CD4-positive, alpha-beta T cell (primary cell): ENCODE measurements at regions not wholly inside any gene's neighbourhood (a gene's known extent, or its start where the extent isn't known, plus 50 kb on each side); places are given as distances from the start of the nearest gene placed in this dataset.

Source experiments
- ATAC-seq: fragments of 200-7000 bp; cut with Tn5 transposase; one replicate; pipeline ENCODE4 v1.10.0; 2022; ENCODE audit warnings: mild to moderate bottlenecking; ENCODE audit not compliant: poor library complexity
- CTCF ChIA-PET: fragments of 350-600 bp; sonication (Branson Sonifier 250); formaldehyde crosslinking; loops from one replicate; lab custom pipeline; 2021; ENCODE audit warnings: antibody characterized with exemption, inconsistent platforms; lab: Charles Lee
- POLR2A ChIA-PET: fragments of 350-600 bp; sonication (Branson Sonifier 250); formaldehyde crosslinking; loops from one replicate; lab custom pipeline; 2021; ENCODE audit warnings: antibody characterized with exemption, inconsistent platforms; lab: Charles Lee
- DNase-seq, 14 experiments: peaks; one replicate each; pipeline ENCODE4 v3.0.0-alpha.2; 2013 to 2020; ENCODE audit warnings: mixed read lengths in 2 of 14
- H3K27ac ChIP-seq, 2 donors: one replicate each; pipeline versions ENCODE4 v1.5.1 to v1.7.0; 2013; ENCODE audit warnings: low read length in 2 of 2, low read depth in 1 of 2, mild to moderate bottlenecking in 1 of 2
- H3K27me3 ChIP-seq, 2 experiments: 1 replicate in 1 of 2; 2 replicates in 1 of 2; pipeline versions ENCODE4 v1.6.1 to v1.7.0; 2013; ENCODE audit warnings: low read length in 2 of 2, control low read depth in 1 of 2, mild to moderate bottlenecking in 1 of 2, moderate library complexity in 1 of 2; ENCODE audit not compliant: insufficient read depth in 2 of 2, control insufficient read depth in 1 of 2
- H3K36me3 ChIP-seq: one replicate; pipeline ENCODE4 v1.6.1; 2013; ENCODE audit warnings: low read length, control low read depth; ENCODE audit not compliant: insufficient read depth
- H3K4me1 ChIP-seq: one replicate; pipeline ENCODE4 v1.6.1; 2013; ENCODE audit warnings: low read length, control low read depth; ENCODE audit not compliant: insufficient read depth
- H3K4me3 ChIP-seq: one replicate; pipeline ENCODE4 v1.5.1; 2013; ENCODE audit warnings: mild to moderate bottlenecking, low read length, moderate library complexity
- H3K9me3 ChIP-seq, 2 experiments: 1 replicate in 1 of 2; 2 replicates in 1 of 2; pipeline versions ENCODE4 v1.6.1 to v1.7.0; 2013; ENCODE audit warnings: low read length in 2 of 2, mild to moderate bottlenecking in 2 of 2, control low read depth in 1 of 2, moderate library complexity in 1 of 2; ENCODE audit not compliant: control insufficient read depth in 1 of 2, insufficient read depth in 1 of 2
- H3K27ac Mint-ChIP-seq: one replicate; pipeline ENCODE4 v1.8.0; 2020; ENCODE audit warnings: mixed read lengths
- H3K27me3 Mint-ChIP-seq: one replicate; pipeline ENCODE4 v1.8.0; 2021; ENCODE audit warnings: mixed read lengths
- H3K36me3 Mint-ChIP-seq: one replicate; pipeline ENCODE4 v1.8.0; 2021; ENCODE audit warnings: low read depth, mixed read lengths
- H3K4me1 Mint-ChIP-seq: one replicate; pipeline ENCODE4 v1.8.0; 2021; ENCODE audit warnings: low read depth, mixed read lengths
- H3K4me3 Mint-ChIP-seq: one replicate; pipeline ENCODE4 v1.8.0; 2020; ENCODE audit warnings: mild to moderate bottlenecking, mixed read lengths
- H3K9me3 Mint-ChIP-seq: one replicate; pipeline ENCODE4 v1.8.0; 2020; ENCODE audit warnings: mixed read lengths
- intact Hi-C, 2 experiments: fragments of 100-400 bp; cut with DNase I in 1 of 2; cut with micrococcal nuclease in 1 of 2; formaldehyde crosslinking; loops; one replicate each; pipeline versions ENCODE4 v1.15.1 to v1.9.0; 2023 to 2025; cut with DNase I, micrococcal nuclease
- TF ChIP-seq, protein P1 (sequence below): fragments of 200-600 bp; IDR thresholded peaks from one replicate; pipeline ENCODE4 v1.8.0; 2022; ENCODE audit warnings: antibody characterized with exemption, mild to moderate bottlenecking

DNA sequence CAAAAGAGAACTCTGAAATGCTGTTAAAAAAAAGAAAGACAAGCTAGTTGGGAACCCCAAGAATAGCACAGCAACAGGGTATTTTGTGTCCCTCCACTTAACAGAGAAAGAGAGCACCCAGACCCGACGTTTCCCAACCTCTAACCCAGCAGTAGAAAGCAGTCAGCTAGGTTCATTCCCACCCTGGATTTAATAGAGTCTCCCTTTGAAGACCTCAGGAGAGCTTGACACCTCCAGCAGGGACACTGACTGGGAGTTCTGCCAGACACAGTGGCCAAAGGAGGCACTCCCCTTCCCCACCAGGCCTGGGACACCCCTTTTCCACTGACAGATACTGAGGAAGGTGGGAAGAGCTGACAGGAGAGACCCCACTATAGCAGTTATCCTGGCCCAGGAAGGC is 337.5 kb upstream of the MSX2 start:
- intact Hi-C loops = no loop called here
- DNase-seq (no peak), ATAC-seq (no peak)
- no peak overlapping the region for H3K27ac ChIP-seq
- Mint-ChIP-seq H3K4me3 (no peak overlapping the region), H3K27ac (no peak overlapping the region), H3K27me3 (peaks cover 28% of the 10 kb centered on the region), H3K36me3 (no peaks in the 10 kb centered on the region), H3K9me3 (no peaks in the 10 kb centered on the region), H3K4me1 (no peaks in the 10 kb centered on the region)
- ChIA-PET POLR2A (no interaction called here), CTCF (no interaction called here)
- TF ChIP-seq, protein P1, sequence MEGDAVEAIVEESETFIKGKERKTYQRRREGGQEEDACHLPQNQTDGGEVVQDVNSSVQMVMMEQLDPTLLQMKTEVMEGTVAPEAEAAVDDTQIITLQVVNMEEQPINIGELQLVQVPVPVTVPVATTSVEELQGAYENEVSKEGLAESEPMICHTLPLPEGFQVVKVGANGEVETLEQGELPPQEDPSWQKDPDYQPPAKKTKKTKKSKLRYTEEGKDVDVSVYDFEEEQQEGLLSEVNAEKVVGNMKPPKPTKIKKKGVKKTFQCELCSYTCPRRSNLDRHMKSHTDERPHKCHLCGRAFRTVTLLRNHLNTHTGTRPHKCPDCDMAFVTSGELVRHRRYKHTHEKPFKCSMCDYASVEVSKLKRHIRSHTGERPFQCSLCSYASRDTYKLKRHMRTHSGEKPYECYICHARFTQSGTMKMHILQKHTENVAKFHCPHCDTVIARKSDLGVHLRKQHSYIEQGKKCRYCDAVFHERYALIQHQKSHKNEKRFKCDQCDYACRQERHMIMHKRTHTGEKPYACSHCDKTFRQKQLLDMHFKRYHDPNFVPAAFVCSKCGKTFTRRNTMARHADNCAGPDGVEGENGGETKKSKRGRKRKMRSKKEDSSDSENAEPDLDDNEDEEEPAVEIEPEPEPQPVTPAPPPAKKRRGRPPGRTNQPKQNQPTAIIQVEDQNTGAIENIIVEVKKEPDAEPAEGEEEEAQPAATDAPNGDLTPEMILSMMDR = no peak
- H3K27me3 ChIP-seq = peaks cover 0 to 6% of the 10 kb centered on the region in 2 experiments
- peaks cover 0 to 3% of the 10 kb centered on the region in 2 experiments for H3K9me3 ChIP-seq
- H3K4me1 ChIP-seq = no peaks in the 10 kb centered on the region
- no peaks in the 10 kb centered on the region for H3K36me3 ChIP-seq
- no peak overlapping the region for H3K4me3 ChIP-seq

DNA sequence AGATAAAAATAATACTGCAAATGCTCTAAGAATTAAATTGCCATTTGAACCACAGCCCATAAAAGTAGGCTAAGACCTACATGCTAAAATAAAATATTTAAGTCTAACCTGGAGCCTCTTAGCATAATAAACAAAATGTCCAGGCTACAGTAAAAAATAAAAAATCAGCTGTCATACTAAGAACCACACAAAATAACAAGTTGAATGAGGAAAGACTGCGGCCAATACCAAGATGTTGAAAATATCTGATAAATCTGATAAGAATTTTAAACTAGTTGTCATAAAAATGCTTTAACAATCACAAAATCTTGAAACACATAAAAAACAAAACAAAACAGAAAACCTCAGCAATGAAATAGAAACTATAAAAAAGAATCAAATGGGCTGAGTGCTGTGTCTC is 336.9 kb upstream of the MSX2 start:
- H3K27me3 Mint-ChIP-seq = peaks cover 31% of the 10 kb centered on the region
- Histone ChIP-seq H3K9me3 (no peaks in the 10 kb centered on the region), H3K4me1 (no peaks in the 10 kb centered on the region), H3K27ac (no peak overlapping the region), H3K27me3 (peaks cover 0 to 6% of the 10 kb centered on the region in 2 experiments), H3K4me3 (no peak overlapping the region), H3K36me3 (no peaks in the 10 kb centered on the region)
- intact Hi-C loops = no loop called here
- H3K9me3 Mint-ChIP-seq = no peaks in the 10 kb centered on the region
- H3K27ac Mint-ChIP-seq = no peak overlapping the region
- POLR2A ChIA-PET = no interaction called here
- TF ChIP-seq, protein P1 = no peak
- no peak for ATAC-seq
- DNase-seq = no peak
- no peak overlapping the region for H3K4me3 Mint-ChIP-seq
- H3K4me1 Mint-ChIP-seq = no peaks in the 10 kb centered on the region
- H3K36me3 Mint-ChIP-seq = no peaks in the 10 kb centered on the region
- CTCF ChIA-PET = no interaction called here

GRCh38 chr5:174392892-174393291 is 331.5 kb upstream of the MSX2 start:
- H3K4me3 ChIP-seq = no peak overlapping the region
- H3K4me1 ChIP-seq = no peaks in the 10 kb centered on the region
- ChIA-PET CTCF (no interaction called here), POLR2A (no interaction called here)
- DNase-seq (no peak), ATAC-seq (no peak)
- H3K27me3 ChIP-seq = no peaks in the 10 kb centered on the region
- no peaks in the 10 kb centered on the region for H3K9me3 ChIP-seq
- H3K4me1 Mint-ChIP-seq = no peaks in the 10 kb centered on the region
- no peak overlapping the region for H3K4me3 Mint-ChIP-seq
- peaks cover 19% of the 10 kb centered on the region for H3K27me3 Mint-ChIP-seq
- no peaks in the 10 kb centered on the region for H3K36me3 Mint-ChIP-seq
- no peaks in the 10 kb centered on the region for H3K9me3 Mint-ChIP-seq
- intact Hi-C loops = no loop called here
- no peak overlapping the region for H3K27ac Mint-ChIP-seq
- TF ChIP-seq, protein P1 = no peak
- no peaks in the 10 kb centered on the region for H3K36me3 ChIP-seq
- no peak overlapping the region for H3K27ac ChIP-seq
